HG02870 (cell line): ENCODE measurements at regions not wholly inside any gene's neighbourhood (a gene's known extent, or its start where the extent isn't known, plus 50 kb on each side); places are given as distances from the start of the nearest gene placed in this dataset.

Experiments used
- ATAC-seq: cut with Tn5 transposase; IDR thresholded peaks from one replicate; pipeline ENCODE4 v1.9.1; 2021; ENCODE audit warnings: mild to moderate bottlenecking, moderate library complexity; ENCODE audit not compliant: unreplicated experiment

DNA sequence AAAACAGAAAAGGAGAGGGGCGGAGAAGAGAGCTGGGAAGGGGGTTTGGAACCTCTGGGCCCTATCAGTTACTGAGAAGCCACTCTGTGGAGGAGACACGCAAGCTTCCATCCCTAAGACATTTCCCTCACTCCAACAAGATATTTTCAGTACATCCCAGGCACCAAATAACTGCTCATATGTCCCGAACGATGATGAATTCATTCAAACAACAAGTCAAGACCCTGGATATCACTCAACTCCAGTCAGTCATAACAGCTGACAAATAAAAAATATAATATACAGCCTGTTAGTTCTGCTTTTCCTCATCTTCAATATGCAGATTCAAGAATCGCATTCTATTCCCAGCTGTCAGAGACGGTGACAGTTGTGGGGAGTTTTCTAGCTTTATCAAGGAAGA is 104.0 kb upstream of the ZFHX3 start:
- no peak for ATAC-seq

- ATAC-seq, result no peak
Measured at GRCh38 chr16:73151225-73151624, 103.3 kb upstream of the ZFHX3 start.

- no peak for ATAC-seq
Measured at GRCh38 chr16:73150786-73151185, 102.9 kb upstream of the ZFHX3 start.

DNA sequence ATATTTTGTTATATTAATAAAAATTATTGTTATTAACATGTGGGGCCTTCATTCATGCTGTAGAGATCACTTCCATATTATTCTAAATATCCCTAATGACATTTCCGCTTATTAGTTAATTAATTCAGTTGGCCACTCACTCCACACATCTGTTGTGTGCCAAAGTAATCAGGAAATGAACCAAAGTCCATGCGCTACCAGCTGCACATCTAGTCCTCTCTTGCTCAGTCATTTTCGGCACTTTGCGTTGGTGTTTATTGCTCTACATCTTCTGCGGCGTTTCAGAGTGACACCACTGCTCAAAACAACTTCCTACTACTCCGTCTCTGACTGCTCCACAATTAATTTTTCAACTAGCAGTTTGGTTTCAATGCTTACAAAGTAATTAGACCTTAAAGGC is 101.4 kb upstream of the ZFHX3 start:
- ATAC-seq, result no peak

GRCh38 chr16:73147958-73148357 is 100.0 kb upstream of the ZFHX3 start:
- no peak for ATAC-seq

- ATAC-seq, result no peak
Measured at GRCh38 chr16:73145166-73145880, 97.4 kb upstream of the ZFHX3 start.

- no peak for ATAC-seq
Measured at GRCh38 chr16:73143576-73144422, 95.9 kb upstream of the ZFHX3 start.

GRCh38 chr16:73143002-73143401 is 95.1 kb upstream of the ZFHX3 start:
- no peak for ATAC-seq

GRCh38 chr16:73142053-73142854 is 94.3 kb upstream of the ZFHX3 start:
- ATAC-seq, result no peak

DNA sequence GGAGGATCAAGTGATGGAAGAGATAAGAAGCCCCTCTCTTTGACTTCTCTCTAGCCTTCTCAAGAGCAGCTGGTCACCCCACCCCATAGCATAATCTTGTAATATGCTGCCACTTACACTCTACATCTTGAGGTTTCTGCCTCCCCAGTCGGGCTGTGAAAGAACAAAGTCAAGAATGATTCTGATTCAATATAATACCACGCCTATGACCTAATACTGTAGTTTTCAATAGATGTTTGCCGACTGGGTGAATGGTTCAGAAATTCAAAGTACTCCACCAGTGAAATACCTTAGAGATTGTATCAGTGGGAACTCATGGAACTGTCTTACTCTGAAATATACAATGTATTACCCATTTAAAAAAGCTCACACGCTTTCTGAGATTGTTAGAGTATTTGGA is 93.0 kb upstream of the ZFHX3 start:
- ATAC-seq, result no peak

GRCh38 chr16:73131156-73131862 is 83.4 kb upstream of the ZFHX3 start:
- ATAC-seq, result no peak

GRCh38 chr16:73129455-73129854 is 81.5 kb upstream of the ZFHX3 start:
- ATAC-seq, result no peak

DNA sequence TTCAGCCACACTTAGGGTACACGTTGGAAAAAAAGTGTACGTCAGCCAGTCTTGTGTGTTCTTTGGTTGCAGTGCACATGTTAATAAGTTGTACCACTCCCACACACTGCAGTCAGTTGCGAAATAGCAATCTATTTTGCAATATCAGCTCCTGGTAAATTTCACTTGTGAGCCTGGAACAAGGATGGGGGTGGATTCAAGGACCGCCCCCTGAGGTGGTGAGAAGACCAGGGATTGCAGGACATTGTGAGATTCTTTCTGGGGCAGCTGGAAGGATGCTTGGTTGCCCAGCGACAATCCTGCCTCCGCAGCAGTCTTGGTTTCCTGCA is 78.6 kb upstream of the ZFHX3 start:
- no peak for ATAC-seq

GRCh38 chr16:73125850-73126524 is 78.1 kb upstream of the ZFHX3 start:
- no peak for ATAC-seq

GRCh38 chr16:73124665-73125375 is 76.9 kb upstream of the ZFHX3 start:
- ATAC-seq, result no peak

DNA sequence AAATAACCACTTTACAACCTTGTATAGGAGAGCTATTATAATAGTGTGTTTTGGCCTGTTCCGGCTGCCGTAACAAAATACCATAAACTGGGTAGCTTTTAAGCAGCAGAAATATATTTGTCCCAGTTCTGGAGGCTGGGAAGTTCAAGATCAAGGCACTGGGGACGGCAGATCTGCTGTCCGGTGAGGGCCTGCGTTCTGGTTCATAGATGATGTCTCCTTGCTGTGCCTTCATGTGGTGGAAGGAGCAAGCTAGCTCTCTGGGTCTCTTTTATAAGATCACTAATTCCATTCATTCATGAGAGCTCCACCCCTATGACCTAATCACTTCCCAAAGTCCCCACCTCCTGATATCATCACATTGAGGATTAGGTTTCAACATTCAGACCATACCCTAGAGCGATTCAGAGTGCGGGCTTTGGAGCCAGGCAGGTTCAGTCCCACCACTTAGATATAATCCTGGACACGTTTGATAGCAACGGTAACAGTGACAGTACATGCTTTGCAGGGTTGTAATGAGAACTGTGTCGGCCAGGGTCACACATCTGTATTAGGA is 76.2 kb upstream of the ZFHX3 start:
- no peak for ATAC-seq

DNA sequence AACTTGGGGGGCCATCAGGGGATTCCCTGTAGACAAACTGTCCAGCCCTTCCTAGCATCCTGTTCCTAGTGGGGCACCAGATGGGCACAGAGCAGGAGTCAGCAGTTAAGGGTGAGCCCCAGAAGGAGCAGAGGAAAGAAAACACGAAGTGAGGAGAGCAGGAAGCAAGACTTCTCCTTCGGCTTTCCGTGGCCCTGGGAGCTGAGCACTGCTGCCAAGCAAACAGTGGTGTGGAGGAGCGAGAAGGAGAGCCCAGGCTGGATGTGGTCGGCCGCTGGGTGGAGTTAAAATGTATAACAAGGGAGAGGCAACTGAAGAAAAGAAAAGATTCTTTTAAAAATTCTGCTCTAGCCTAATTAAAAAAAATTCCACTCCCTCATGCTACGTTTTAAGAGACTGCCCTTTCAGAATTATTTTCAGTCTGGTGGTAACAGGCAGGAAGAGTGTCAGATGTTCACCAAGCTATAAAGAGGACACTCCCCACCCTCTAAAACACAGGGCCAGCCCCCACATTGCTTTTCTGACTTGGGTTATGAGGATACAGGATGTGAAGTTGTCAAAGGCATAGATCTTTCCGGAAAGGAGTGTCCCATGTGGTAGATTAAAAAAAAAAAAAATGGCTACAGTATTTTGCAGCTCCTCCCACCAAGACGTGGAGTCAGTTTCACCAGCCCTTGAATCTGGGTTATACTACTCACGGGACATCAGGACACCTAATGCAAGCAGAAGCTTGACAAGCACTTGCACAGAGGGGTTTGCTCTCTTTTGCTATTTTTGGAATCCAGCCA is 74.9 kb upstream of the ZFHX3 start:
- ATAC-seq, result no peak

DNA sequence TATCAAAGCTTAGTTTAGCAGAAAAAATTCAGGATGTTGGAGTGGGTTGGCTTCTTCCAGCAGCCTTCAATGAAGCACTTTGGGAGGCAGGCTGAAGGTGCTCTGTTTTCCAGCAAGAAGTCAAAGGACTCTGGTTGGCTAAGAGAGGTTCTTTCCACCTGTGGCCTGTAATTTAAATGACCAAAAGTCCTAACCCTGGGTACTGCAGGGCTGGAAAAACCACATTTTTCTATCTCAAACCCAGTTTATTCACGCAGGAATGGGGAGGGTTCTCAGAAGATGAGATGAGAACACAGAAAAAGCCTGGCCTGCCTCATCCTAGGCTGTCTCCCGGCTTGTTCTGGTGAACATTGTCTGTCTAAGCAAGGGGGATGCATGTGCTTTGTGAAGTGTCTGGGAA is 68.6 kb upstream of the ZFHX3 start:
- ATAC-seq, result no peak

- ATAC-seq, result no peak
Measured at GRCh38 chr16:73113336-73113735, 65.4 kb upstream of the ZFHX3 start.
